ENCODE measurements at regions not wholly inside any gene's neighbourhood (a gene's known extent, or its start where the extent isn't known, plus 50 kb on each side); places are given as distances from the start of the nearest gene placed in this dataset.

DNA sequence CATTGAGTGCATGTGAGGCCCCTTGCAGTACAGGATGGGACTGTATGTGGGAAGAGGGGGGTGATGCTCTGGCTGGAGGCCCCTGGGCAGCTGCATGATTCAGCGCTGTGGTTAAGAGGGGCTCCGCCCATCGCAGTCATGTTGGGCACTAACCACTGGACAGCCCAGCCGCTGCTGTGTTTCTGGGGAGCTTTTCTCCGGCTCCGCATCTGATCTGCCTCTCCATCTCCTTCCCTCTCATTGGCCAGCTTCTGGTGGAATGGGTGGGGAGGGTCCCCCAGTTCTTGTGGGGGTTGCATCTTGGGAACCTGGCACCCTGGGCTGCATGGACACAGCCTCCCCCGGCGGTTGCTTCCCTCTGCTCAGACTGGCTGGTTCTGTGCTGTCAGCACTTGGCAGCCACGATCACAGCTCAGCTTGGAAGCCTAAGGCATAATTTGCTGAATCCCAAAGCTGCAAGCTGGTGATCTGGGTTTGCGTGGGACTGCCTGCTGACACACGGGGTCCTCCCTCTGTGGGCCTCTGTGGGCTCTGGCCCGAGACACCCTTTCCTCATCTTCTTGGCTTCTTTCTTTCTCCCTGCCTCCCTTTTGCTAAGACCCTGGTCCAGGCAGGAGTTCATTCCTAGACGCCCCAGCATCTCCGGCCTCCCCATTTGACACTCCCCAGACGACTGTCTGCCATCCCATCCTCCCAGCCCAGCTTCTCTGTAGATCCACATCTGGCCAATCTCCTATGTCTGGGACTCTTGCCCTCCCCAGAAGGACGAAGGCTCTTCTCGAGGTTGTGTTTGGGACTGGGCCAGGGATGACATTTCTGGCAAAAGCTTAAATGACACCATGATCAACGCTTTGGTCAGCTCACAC is 168.3 kb downstream of the SEC14L1 start:
- no peak for DNase-seq

GRCh38 chr17:77310336-77310735 is 169.6 kb downstream of the SEC14L1 start:
- no peak for DNase-seq

- DNase-seq: no peak
These were observed 170.7 kb downstream of the SEC14L1 start for GRCh38 chr17:77311371-77311981.

DNA sequence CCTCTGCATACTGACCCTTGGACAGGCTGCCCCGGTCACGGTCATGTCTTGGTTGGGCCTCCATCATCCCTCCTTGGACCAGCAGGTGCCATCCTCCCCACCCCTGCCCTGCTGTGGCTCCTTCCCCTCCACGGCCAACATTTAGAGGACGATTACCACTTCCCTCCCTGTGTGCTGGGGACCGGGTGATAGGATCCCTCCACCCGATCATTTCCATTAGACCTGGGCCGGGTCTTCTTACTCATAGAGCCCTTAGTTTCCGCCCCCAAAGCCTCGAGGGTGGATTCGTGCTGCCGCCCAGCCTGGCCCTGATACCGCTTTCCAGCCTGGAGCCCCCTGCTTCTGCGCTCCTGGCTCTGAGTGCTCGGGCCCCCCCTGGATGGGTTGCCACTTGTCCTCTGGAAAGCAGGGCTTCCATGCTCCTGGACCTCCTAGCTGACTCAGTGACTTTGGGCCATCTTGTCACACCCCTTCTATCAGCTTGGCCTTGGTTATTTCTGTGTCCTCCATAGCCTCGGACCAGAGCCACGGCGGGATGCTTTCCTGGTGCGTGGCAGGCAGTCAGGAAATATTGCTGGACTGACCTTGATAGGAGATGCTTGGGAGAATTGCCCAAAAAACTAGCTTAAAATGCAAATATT is 171.4 kb downstream of the SEC14L1 start:
- DNase-seq: no peak

GRCh38 chr17:77312786-77313599 is 172.2 kb downstream of the SEC14L1 start:
- DNase-seq: no peak

DNA sequence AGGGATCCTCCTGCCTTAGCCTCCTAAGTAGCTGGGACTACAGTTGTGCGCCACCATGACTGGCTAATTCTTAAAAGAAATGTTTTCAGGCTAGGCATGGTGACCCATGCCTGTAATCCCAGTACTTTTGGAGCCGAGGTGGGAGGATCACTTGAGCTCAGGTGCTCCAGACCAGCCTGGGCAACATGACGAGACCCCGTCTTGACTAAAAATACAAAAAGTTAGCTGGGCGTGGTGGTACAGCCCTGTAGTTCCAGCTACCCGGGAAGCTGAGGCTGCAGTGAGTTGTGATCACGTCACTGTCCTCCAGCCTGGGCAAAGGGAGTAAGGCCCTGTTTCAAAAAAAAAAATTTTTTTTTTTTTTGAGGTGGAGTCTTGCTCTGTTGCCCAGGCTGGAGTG is 173.1 kb downstream of the SEC14L1 start:
- DNase-seq: no peak

GRCh38 chr17:77314601-77315000 is 173.8 kb downstream of the SEC14L1 start:
- DNase-seq: no peak

DNA sequence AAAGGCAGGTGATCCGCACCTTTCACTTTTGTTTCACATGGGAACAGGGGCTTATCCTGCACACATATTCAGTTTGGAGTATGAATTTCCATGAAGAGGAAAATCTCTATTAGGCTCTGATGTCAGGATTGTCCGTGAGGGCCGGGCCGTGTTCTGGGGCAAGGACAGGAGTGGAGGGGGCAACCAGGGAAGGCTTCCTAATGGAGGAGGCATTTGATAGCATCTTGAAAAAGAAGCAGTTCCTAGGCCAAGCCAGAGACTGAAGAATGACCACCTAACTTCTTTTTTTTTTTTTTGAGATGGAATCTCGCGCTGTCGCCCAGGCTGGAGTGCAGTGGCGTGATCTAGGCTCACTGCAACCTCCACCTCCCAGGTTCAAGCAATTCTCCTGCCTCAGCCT is 174.2 kb downstream of the SEC14L1 start:
- no peak for DNase-seq

DNA sequence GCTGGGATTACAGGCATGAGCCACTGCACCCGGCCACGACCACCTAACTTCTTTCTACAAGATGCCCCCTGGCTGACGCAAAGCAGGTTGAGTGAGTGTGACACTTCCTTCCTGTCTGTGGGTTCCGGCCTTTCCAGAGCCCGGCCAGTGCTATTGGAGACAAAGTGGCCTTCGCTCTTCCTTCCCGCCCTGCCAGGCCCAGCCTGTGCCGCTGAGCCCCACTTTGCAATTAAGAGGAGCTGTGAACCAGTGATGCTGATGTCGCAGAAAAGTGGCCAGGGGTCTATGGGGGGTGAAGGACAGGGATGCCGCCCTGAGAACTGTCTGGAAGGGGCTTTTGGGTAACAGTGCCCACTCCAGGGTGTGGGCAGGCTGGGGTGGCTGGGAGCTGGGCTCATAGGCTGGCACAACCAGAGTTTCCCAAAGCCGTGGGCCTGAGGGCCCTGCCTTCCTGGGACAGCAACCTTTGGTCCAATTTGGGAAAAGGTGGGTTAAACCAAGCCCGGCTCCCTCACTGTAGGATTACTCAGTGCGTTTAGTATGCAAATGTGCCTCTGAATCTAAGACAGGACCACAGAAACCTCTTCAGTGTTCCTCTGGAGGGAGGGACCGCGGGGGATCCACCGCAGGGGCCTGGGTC is 174.9 kb downstream of the SEC14L1 start:
- DNase-seq: no peak

DNA sequence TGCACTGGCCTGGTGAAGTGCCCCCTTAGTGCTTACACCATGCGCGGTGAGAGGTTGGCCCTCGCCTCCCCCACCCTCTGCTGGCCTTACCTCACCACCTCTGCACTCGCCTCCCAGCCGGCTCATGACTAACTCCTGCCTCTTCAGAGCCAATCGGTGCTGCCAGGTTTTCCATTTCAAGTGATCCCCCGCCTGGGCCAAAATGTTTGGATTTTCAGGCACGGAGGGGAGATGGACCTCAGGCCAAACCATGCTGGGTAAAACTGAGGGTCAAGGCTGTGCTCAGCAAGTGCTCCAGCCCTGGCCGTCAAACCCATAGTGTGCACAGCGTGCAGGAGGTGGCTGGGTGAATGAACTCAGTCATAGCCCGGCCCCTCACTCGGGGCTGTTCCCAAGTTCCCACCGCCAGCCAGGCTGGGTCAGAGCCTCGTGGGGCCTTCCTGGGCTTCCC is 175.4 kb downstream of the SEC14L1 start:
- DNase-seq: no peak

DNA sequence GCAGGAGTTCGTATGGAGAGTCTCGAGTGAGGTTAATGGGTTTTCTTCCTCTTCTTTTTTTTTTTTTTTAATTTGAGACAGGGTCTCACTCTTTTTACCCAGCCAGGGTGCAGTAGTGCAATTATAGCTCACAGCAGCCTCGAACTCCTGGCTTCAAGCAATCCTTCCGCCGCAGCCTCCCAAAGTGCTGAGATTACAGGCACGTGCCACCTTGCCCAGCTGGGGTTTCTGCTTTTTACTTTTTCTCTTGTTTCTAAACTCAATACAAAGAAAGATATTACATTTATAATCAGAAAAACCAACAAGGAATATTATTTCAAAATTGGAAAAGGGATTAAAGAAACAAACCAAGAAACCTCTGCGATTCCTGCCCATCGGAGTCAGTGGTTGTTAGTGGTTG is 175.9 kb downstream of the SEC14L1 start:
- no peak for DNase-seq

- DNase-seq: no peak
These were observed 176.5 kb downstream of the SEC14L1 start for GRCh38 chr17:77317091-77317750.

DNA sequence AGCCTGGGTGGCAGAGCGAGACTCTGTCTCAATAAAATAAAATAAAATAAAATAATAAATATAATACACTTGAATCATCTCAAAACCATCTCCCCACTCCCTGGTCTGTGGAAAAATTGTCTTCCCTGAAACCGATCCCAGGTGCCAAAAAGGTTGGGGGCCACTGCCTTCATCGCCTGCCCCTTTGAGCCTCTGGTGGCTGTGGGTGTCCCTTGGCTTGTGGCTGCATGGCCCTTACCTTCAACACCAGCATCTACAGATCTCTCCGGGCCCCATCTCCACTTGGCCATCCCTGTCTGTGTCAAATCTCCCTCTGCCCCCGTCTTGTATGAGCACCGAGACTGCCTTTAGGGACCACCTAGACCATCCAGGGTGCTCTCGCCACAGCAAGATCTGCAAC is 177.3 kb downstream of the SEC14L1 start:
- DNase-seq: no peak

DNA sequence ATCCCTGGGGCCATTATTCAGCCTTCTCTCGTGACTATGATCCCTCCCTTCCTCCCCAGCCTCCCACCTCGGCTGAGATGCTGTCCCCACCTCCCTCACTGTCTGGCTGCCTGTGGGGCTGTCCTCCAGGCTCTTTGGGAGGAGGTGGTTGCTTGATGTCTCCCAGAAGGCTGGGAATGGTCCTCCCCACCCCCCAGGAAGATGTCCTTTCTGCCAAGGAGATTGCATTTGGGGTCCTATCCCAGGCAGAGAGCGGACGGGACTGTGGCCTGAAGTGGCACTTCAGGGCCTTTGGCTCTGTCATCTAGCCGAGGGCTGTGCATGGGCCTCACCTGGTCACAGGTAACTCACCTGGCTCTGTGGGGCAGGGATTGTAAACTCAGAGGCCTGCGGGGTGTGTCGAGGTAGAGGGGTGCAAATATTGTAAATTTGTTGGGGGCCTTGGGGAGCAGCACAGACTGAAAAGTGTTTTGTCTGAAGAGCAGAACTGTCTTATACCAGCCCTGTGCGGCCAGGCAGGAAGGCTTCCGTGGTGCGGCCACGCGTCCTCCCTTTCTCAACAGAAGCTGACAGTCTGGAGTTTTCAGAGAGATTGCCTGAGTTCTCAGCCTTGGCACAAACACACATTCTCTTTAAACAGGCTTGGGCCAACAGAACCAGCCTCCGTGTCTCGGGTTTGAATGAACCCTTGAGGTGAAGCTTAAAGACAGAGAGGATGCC is 177.9 kb downstream of the SEC14L1 start:
- no peak for DNase-seq

- DNase-seq: peak; percentile 71
These were observed 178.7 kb downstream of the SEC14L1 start for GRCh38 chr17:77319211-77320043.

DNA sequence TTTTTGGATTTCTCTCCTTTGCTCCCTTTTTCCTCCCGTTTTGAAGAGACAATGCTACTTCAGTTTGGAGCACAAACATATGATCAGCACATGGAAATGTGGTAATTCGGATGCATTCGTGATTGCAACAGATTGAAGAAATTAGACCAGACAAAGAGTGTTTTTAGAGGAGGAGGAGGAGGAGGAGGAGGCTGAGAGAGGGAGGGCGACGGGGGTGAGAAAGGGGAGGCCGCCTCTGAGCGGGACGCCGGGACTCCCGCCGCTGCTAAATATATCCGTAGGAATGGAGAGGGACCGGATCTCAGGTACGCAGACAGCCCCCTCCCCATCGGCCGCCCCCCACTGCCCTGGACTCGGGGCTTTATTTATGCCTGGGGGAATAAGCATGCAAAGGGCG is 179.3 kb downstream of the SEC14L1 start:
- no peak for DNase-seq

GRCh38 chr17:77320485-77321256 is 179.9 kb downstream of the SEC14L1 start:
- no peak for DNase-seq

DNA sequence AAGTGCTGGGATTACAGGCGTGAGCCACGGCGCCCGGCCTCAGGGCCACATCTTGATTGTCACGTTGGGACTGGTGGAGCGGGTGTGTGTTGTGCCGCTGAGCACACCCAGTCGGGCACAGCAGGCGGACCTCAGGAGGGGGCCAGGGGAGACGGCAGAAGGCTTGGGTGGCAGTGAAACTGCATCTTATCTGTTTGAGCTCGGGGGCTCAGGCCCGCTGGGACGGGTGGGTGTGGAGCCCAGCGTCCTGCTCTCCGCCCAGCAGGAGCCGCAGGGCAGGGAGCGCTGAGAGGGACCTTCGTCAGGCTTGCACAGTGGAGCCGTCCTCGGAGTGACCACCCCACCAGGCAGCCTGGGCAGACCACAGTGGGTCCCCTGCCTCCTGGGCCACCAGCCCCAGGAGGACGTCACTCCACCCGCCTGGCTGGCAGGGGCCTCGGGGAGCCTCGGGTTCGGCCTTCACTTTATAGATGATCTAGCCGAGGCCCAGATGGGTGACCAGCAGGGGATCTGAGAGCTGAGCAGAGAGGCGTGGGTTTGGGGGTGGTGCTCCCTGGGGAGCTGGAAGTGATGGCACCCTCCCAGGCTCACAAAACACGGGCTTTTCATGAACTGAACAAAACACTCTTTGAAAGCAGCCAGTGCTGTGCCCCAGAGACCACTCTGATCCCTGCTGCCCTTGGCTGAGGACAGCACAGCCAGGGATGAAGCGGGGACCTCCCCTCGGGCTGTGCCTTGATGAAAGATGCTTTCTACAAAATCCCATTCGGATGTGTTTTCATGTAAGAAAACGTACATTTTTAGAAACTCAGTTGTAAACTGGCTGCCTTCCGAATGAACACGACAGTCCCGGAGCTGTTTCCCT is 181.1 kb downstream of the SEC14L1 start:
- no peak for DNase-seq

Data from stimulated activated CD4-positive, alpha-beta T cell treated with anti-CD3 and anti-CD28 coated beads, Interleukin-4, amount 100 ng/mL, for 24 hours (primary cell).